IMR-90 (cell line): ENCODE measurements at regions not wholly inside any gene's neighbourhood (a gene's known extent, or its start where the extent isn't known, plus 50 kb on each side); places are given as distances from the start of the nearest gene placed in this dataset.

ENCODE experiments used
- ATAC-seq: fragments of 200-7000 bp; cut with Tn5 transposase; 2 replicates; pipeline ENCODE4 v1.9.1; 2020; ENCODE audit warnings: low read depth, mild to moderate bottlenecking, moderate library complexity
- BruUV-seq: library from RNA; stranded (reverse); fragments of 400-500 nt; replicated peaks from 2 replicates; lab custom pipeline; 2021; lab: Mats Ljungman, UMichigan
- CTCF ChIA-PET: fragments of 300-600 bp; formaldehyde crosslinking; extraction: SDS; loops from one replicate; lab custom pipeline; 2021; ENCODE audit warnings: antibody characterized with exemption; lab: Yijun Ruan, JAX
- POLR2A ChIA-PET: fragments of 300-600 bp; sonication (Branson Sonifier 250); formaldehyde crosslinking; loops from one replicate; lab custom pipeline; 2022; ENCODE audit warnings: antibody characterized with exemption; ENCODE audit not compliant: unreplicated experiment; lab: Charles Lee
- DNase-seq: peaks from one replicate; pipeline ENCODE4 v3.0.0; 2013
- H2AFZ ChIP-seq: replicated peaks from 2 replicates; pipeline ENCODE3; 2013; ENCODE audit warnings: low read length, mild to moderate bottlenecking; ENCODE audit not compliant: poor library complexity
- H2AK5ac ChIP-seq: 2 replicates; pipeline ENCODE4 v1.6.1; 2013; ENCODE audit warnings: low read depth, low read length, inconsistent platforms
- H2AK9ac ChIP-seq: replicated peaks from 2 replicates; pipeline ENCODE3; 2013; ENCODE audit warnings: mild to moderate bottlenecking, low read depth, low read length, moderate library complexity; ENCODE audit not compliant: poor library complexity
- H2BK120ac ChIP-seq: 2 replicates; pipeline ENCODE4 v1.6.1; 2013; ENCODE audit warnings: low read depth, low read length, inconsistent platforms
- H2BK15ac ChIP-seq: 3 replicates; pipeline ENCODE4 v1.6.1; 2013; ENCODE audit warnings: low read depth, low read length, inconsistent platforms
- H2BK20ac ChIP-seq: 2 replicates; pipeline ENCODE4 v1.6.1; 2013; ENCODE audit warnings: low read depth, mild to moderate bottlenecking, inconsistent platforms, low read length, moderate library complexity
- H2BK5ac ChIP-seq: 2 replicates; pipeline ENCODE4 v1.6.1; 2013; ENCODE audit warnings: mild to moderate bottlenecking, low read depth, low read length, inconsistent platforms; ENCODE audit not compliant: poor library complexity, severe bottlenecking
- H3K14ac ChIP-seq: replicated peaks from 2 replicates; pipeline ENCODE4 v1.6.1; 2013; ENCODE audit warnings: low read depth, low read length, inconsistent platforms
- H3K18ac ChIP-seq: 2 replicates; pipeline ENCODE4 v1.6.1; 2013; ENCODE audit warnings: low read depth, low read length, control low read depth
- H3K23ac ChIP-seq: 2 replicates; pipeline ENCODE4 v1.6.1; 2013; ENCODE audit warnings: low read depth, low read length, inconsistent platforms
- H3K27ac ChIP-seq: 2 replicates; pipeline ENCODE4 v1.5.1; 2013; ENCODE audit warnings: mild to moderate bottlenecking, control low read depth, low read length; ENCODE audit not compliant: insufficient read depth
- H3K27me3 ChIP-seq: 2 replicates; pipeline ENCODE4 v1.6.1; 2013; ENCODE audit warnings: low read length; ENCODE audit not compliant: control insufficient read depth, insufficient read depth
- H3K36me3 ChIP-seq: 2 replicates; pipeline ENCODE4 v1.6.1; 2013; ENCODE audit warnings: low read length, mixed read lengths; ENCODE audit not compliant: control insufficient read depth, insufficient read depth
- H3K4ac ChIP-seq: 2 replicates; pipeline ENCODE4 v1.6.1; 2013; ENCODE audit warnings: low read depth, low read length, inconsistent platforms
- H3K4me1 ChIP-seq: 2 replicates; pipeline ENCODE4 v1.6.1; 2013; ENCODE audit warnings: low read length, mixed read lengths; ENCODE audit not compliant: control insufficient read depth, insufficient read depth
- H3K4me2 ChIP-seq: 2 replicates; pipeline ENCODE4 v1.6.1; 2013; ENCODE audit warnings: low read depth, mild to moderate bottlenecking, control low read depth, low read length, moderate library complexity
- H3K4me3 ChIP-seq: 2 replicates; pipeline ENCODE4 v1.5.1; 2013; ENCODE audit warnings: low read depth, mild to moderate bottlenecking, control low read depth, low read length, moderate library complexity; ENCODE audit not compliant: insufficient read depth
- H3K56ac ChIP-seq: 2 replicates; pipeline ENCODE4 v1.6.1; 2013; ENCODE audit warnings: low read length, inconsistent platforms; ENCODE audit not compliant: insufficient read depth; ENCODE audit errors: extremely low read depth
- H3K79me1 ChIP-seq, 2 experiments: 2 replicates each; pipeline ENCODE4 v1.6.1; 2013; ENCODE audit warnings: low read length in 2 of 2, inconsistent platforms in 1 of 2, low read depth in 1 of 2
- H3K9ac ChIP-seq: 2 replicates; pipeline ENCODE4 v1.6.1; 2013; ENCODE audit warnings: low read depth, low read length, control low read depth
- H3K9me1 ChIP-seq: 2 replicates; pipeline ENCODE4 v1.6.1; 2013; ENCODE audit warnings: low read length, inconsistent platforms; ENCODE audit not compliant: insufficient read depth
- H3K9me3 ChIP-seq: 2 replicates; pipeline ENCODE4 v1.6.1; 2013; ENCODE audit warnings: low read length; ENCODE audit not compliant: control insufficient read depth, insufficient read depth
- H4K20me1 ChIP-seq: 2 replicates; pipeline ENCODE4 v1.6.1; 2013; ENCODE audit warnings: low read length, inconsistent platforms; ENCODE audit not compliant: insufficient read depth
- H4K5ac ChIP-seq: 2 replicates; pipeline ENCODE4 v1.6.1; 2013; ENCODE audit warnings: mild to moderate bottlenecking, low read depth, low read length, control low read depth
- H4K8ac ChIP-seq, 2 experiments: 2 replicates each; pipeline ENCODE4 v1.6.1; 2013; ENCODE audit warnings: low read depth in 2 of 2, low read length in 2 of 2, control low read depth in 1 of 2, inconsistent platforms in 1 of 2
- H4K91ac ChIP-seq: 2 replicates; pipeline ENCODE4 v1.6.1; 2013; ENCODE audit warnings: low read depth, low read length, inconsistent platforms; ENCODE audit not compliant: insufficient read depth
- CEBPB ChIP-seq: IDR thresholded peaks from 2 replicates; pipeline ENCODE4 v1.6.1; 2012; ENCODE audit warnings: low read depth, low read length, improper control_type of control experiment
- MAFK ChIP-seq: IDR thresholded peaks from 2 replicates; pipeline ENCODE4 v1.6.1; 2012; ENCODE audit warnings: low read depth, low read length, improper control_type of control experiment
- WGBS, 2 experiments: methylation state at CpG; one replicate each; pipeline versions ENCODE4 v1.1.5 to v1.1.7; 2013; ENCODE audit warnings: missing lambda C conversion rate in 2 of 2; ENCODE audit not compliant: insufficient read length in 1 of 2; ENCODE audit errors: extremely low coverage in 2 of 2; 5-methylcytosine and 5-hydroxymethylcytosine counted together
- dilution Hi-C: fragments of 300-500 bp; cut with HindIII; formaldehyde crosslinking; loops from one replicate; pipeline ENCODE4 v1.14.3; 2018; ENCODE audit warnings: low sequenced_read_pairs; ENCODE audit not compliant: unreplicated experiment
- in situ Hi-C: fragments of 300-500 bp; cut with MboI; formaldehyde crosslinking; loops from 3 replicates; pipeline ENCODE4 v1.14.3; 2019; ENCODE audit warnings: low sequenced_read_pairs, inconsistent platforms, mixed read lengths
- intact Hi-C: fragments of 100-400 bp; cut with micrococcal nuclease; formaldehyde crosslinking; loops from 2 replicates; pipeline ENCODE4 v1.10.0; 2022
- TF ChIP-seq, protein P1 (sequence below): conservative IDR thresholded peaks from 2 replicates; pipeline ENCODE4 v1.5.1; 2012; ENCODE audit warnings: mild to moderate bottlenecking, low read depth, low read length, improper control_type of control experiment

DNA sequence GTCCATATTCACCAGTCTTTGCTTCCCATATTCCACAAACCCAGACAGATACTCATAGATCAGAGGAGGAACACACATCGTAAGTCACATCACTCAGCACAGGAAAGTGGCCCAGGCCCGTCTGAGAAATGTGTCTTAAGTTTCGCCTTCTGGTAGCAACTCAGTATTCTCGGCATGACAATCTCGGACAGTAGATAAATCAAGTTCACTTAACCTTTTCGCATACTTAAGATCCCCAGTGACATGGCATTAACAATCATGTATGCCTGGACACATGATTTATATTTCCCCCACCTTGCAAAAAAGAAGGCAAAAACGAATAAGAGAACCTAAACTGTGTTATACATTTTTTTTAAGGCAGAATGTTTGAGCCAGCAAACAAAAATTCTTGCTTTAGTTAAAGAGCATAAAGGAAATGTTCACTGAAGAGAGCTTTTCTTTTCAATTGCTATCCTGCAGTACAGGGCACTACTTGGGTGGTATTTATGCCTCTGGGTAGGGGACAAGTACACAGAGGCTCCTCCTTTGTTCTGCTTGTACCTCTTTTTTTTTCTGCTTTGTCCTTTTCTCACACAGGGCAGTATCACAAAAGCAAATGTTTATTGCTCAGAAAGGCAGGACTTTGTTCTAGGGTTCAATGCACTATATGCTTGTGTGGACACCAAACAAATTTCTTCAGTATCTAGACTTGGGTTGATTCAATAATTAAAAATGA lies 360.6 kb downstream of the TDRD3 start:
- H3K14ac ChIP-seq, result no peak overlapping the region
- H2AFZ ChIP-seq, result no peak overlapping the region
- no peak overlapping the region for H3K56ac ChIP-seq
- H2AK9ac ChIP-seq, result no peak overlapping the region
- no peaks in the 10 kb centered on the region for H3K79me1 ChIP-seq
- H2BK20ac ChIP-seq, result no peak overlapping the region
- no CpG with 5 or more reads among the region's 7 CpGs for WGBS, 2 experiments
- H3K36me3 ChIP-seq, result no peaks in the 10 kb centered on the region
- no peaks in the 10 kb centered on the region for H3K9me1 ChIP-seq
- H4K5ac ChIP-seq, result no peak overlapping the region
- H3K27me3 ChIP-seq, result no peaks in the 10 kb centered on the region
- H3K9ac ChIP-seq, result no peak overlapping the region
- no peak overlapping the region for H3K23ac ChIP-seq
- intact Hi-C loops, result no loop called here
- no peak overlapping the region for H3K27ac ChIP-seq
- CTCF ChIA-PET, result interaction anchor here (0.6 kb wide), 1 partner anchor 28 kb away, joined by 3 read pairs; no protein-coding TSS in a partner anchor
- H3K4me1 ChIP-seq, result no peaks in the 10 kb centered on the region
- no peak overlapping the region for H3K4ac ChIP-seq
- ATAC-seq, result no peak
- in situ Hi-C loops, result no loop called here
- no TSS peak for BruUV-seq
- H2BK120ac ChIP-seq, result no peak overlapping the region
- POLR2A ChIA-PET, result no interaction called here
- H4K20me1 ChIP-seq, result no peaks in the 10 kb centered on the region
- H3K9me3 ChIP-seq, result peaks cover 4% of the 10 kb centered on the region
- no peak overlapping the region for H3K18ac ChIP-seq
- H2AK5ac ChIP-seq, result no peak overlapping the region
- H3K4me2 ChIP-seq, result no peak overlapping the region
- no peak overlapping the region for H2BK15ac ChIP-seq
- DNase-seq, result no peak
- H2BK5ac ChIP-seq, result no peak overlapping the region
- no peak overlapping the region for H3K4me3 ChIP-seq
- no peak overlapping the region for H4K91ac ChIP-seq
- no peak overlapping the region for H4K8ac ChIP-seq
- TF ChIP-seq MAFK (no peak), CEBPB (no peak)
- TF ChIP-seq, protein P1, sequence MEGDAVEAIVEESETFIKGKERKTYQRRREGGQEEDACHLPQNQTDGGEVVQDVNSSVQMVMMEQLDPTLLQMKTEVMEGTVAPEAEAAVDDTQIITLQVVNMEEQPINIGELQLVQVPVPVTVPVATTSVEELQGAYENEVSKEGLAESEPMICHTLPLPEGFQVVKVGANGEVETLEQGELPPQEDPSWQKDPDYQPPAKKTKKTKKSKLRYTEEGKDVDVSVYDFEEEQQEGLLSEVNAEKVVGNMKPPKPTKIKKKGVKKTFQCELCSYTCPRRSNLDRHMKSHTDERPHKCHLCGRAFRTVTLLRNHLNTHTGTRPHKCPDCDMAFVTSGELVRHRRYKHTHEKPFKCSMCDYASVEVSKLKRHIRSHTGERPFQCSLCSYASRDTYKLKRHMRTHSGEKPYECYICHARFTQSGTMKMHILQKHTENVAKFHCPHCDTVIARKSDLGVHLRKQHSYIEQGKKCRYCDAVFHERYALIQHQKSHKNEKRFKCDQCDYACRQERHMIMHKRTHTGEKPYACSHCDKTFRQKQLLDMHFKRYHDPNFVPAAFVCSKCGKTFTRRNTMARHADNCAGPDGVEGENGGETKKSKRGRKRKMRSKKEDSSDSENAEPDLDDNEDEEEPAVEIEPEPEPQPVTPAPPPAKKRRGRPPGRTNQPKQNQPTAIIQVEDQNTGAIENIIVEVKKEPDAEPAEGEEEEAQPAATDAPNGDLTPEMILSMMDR, result no peak
- dilution Hi-C loops, result no loop called here
